Sigmoid colon (tissue), 4 donors: ENCODE measurements at regions not wholly inside any gene's neighbourhood (a gene's known extent, or its start where the extent isn't known, plus 50 kb on each side); places are given as distances from the start of the nearest gene placed in this dataset.

Source experiments
- EP300 ChIP-seq, 4 donors: sonication (generic); formaldehyde crosslinking; IDR thresholded peaks; one replicate each; pipeline ENCODE4 v1.6.1; 2017; ENCODE audit warnings: antibody characterized with exemption in 4 of 4
- POLR2A ChIP-seq, 2 donors: fragments of 450-650 bp; IDR thresholded peaks; one replicate each; pipeline ENCODE4 v1.6.1; 2016; ENCODE audit warnings: antibody characterized with exemption in 2 of 2, mild to moderate bottlenecking in 2 of 2, moderate library complexity in 2 of 2
- POLR2AphosphoS5 ChIP-seq, 4 donors: sonication (generic); formaldehyde crosslinking; IDR thresholded peaks; one replicate each; pipeline ENCODE4 v1.6.1; 2017; ENCODE audit warnings: antibody characterized with exemption in 4 of 4
- TF ChIP-seq, protein P1 (sequence below), 4 experiments: fragments of 450-650 bp in 3 of 4; fragments of 200-600 bp in 1 of 4; IDR thresholded peaks; one replicate each; pipeline ENCODE4 v1.5.1; 2016 to 2019; ENCODE audit warnings: antibody characterized with exemption in 4 of 4, mild to moderate bottlenecking in 3 of 4, moderate library complexity in 2 of 4

DNA sequence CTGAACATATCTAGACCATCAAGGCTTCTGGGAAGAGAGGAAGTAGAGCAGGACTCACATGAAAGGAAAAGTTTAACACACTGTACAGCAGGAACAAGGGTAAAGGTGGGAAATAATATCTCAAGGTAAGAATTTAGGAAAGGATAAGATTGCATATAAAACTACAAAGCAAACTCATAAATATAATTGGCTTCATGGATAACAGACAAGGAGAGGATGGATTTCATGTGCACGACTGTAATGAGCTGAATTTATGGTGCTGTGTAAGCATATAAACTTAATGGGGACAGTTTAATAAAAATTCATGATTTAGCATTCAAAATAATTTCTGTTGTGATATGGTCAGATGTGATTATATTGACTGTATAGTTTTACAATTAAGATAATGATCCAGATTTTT, 298.0 kb downstream of the GXYLT1 start:
- TF ChIP-seq, protein P1, sequence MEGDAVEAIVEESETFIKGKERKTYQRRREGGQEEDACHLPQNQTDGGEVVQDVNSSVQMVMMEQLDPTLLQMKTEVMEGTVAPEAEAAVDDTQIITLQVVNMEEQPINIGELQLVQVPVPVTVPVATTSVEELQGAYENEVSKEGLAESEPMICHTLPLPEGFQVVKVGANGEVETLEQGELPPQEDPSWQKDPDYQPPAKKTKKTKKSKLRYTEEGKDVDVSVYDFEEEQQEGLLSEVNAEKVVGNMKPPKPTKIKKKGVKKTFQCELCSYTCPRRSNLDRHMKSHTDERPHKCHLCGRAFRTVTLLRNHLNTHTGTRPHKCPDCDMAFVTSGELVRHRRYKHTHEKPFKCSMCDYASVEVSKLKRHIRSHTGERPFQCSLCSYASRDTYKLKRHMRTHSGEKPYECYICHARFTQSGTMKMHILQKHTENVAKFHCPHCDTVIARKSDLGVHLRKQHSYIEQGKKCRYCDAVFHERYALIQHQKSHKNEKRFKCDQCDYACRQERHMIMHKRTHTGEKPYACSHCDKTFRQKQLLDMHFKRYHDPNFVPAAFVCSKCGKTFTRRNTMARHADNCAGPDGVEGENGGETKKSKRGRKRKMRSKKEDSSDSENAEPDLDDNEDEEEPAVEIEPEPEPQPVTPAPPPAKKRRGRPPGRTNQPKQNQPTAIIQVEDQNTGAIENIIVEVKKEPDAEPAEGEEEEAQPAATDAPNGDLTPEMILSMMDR (IDR thresholded peaks at IDR 0.05) = no peak
- no peak for TF ChIP-seq EP300 (IDR thresholded peaks at IDR 0.05)
- TF ChIP-seq POLR2A (IDR thresholded peaks at IDR 0.05) = no peak
- TF ChIP-seq POLR2AphosphoS5 (IDR thresholded peaks at IDR 0.05) = no peak
